ENCODE measurements at regions not wholly inside any gene's neighbourhood (a gene's known extent, or its start where the extent isn't known, plus 50 kb on each side); places are given as distances from the start of the nearest gene placed in this dataset.

GRCh38 chr6:126529637-126530362 is 189.9 kb downstream of the CENPW start:
- Histone ChIP-seq H2BK12ac (ENCODE audit: low read length) (peak overlapping the region; percentile 22), H4K91ac (ENCODE audit: low read depth, low read length, poor library complexity) (no peak overlapping the region), H2BK5ac (ENCODE audit: low read length) (no peak overlapping the region), H3K18ac (ENCODE audit: low read length) (no peak overlapping the region), H3K79me1 (ENCODE audit: low read depth, low read length) (no peaks in the 10 kb centered on the region), H3K4me1 (ENCODE audit: control insufficient read depth in 2 of 2, insufficient read depth in 1 of 2, low read depth in 1 of 2, low read length in 2 of 2) (peaks cover 4 to 8% of the 10 kb centered on the region in 2 donors), H3K23ac (ENCODE audit: low read depth, low read length, poor library complexity) (no peak overlapping the region), H3K4me3 (ENCODE audit: low read length in 2 of 2) (no peak overlapping the region), H3K27ac (replicated peaks; ENCODE audit: low read length) (no peak overlapping the region), H3K4ac (ENCODE audit: low read length) (no peak overlapping the region), H2BK15ac (ENCODE audit: low read length) (no peak overlapping the region), H2BK120ac (ENCODE audit: low read depth, low read length) (no peak overlapping the region), H3K4me2 (ENCODE audit: insufficient read depth, low read length, poor library complexity, severe bottlenecking) (no peak overlapping the region), H3K27me3 (ENCODE audit: control insufficient read depth in 3 of 3, insufficient read depth in 3 of 3, low read depth in 1 of 3, low read length in 3 of 3) (no peaks in the 10 kb centered on the region), H3K14ac (ENCODE audit: low read length) (no peak overlapping the region), H3K9me3 (replicated peaks in 1 of 2; ENCODE audit: control insufficient read depth in 2 of 2, insufficient read depth in 1 of 2, low read depth in 1 of 2, low read length in 2 of 2) (no peaks in the 10 kb centered on the region), H3K9ac (ENCODE audit: low read depth, low read length, poor library complexity) (no peak overlapping the region), H2AK5ac (ENCODE audit: low read depth, low read length) (no peak overlapping the region), H2AFZ (ENCODE audit: low read length) (no peak overlapping the region), H3K36me3 (replicated peaks in 1 of 2; ENCODE audit: control insufficient read depth in 2 of 2, insufficient read depth in 2 of 2, low read length in 2 of 2) (no peaks in the 10 kb centered on the region), H4K8ac (ENCODE audit: low read depth, low read length) (no peak overlapping the region)
- DNase-seq (ENCODE audit: low spot score) = no peak
- no CpG with 5 or more reads among the region's 2 CpGs for WGBS, 2 donors (ENCODE audit: extremely low coverage in 2 of 2, insufficient read length in 2 of 2, insufficient replicate concordance in 1 of 2)

DNA sequence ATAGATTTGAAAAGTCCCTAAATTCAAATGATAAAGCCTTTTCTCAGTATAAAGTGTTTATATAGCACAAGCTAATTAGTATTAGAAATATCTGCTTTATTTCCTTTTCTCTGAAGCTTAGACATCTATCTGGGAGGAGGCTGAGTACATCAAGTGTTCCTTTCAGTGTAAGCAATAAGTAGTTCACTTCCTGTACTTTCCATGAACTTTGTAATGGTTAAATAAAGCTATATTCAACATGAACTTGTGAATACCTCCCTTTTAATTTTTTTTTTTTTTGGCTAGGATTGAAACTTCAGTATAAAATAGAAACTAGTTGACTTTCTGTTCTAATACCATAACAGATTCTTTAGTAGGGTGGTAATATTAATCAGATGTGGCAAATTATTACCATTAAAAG is 190.9 kb downstream of the CENPW start:
- Histone ChIP-seq H3K36me3 (replicated peaks in 1 of 2; ENCODE audit: control insufficient read depth in 2 of 2, insufficient read depth in 2 of 2, low read length in 2 of 2) (no peaks in the 10 kb centered on the region), H3K4ac (ENCODE audit: low read length) (no peak overlapping the region), H2BK5ac (ENCODE audit: low read length) (no peak overlapping the region), H2BK15ac (ENCODE audit: low read length) (no peak overlapping the region), H2AK5ac (ENCODE audit: low read depth, low read length) (no peak overlapping the region), H3K4me3 (ENCODE audit: low read length in 2 of 2) (no peak overlapping the region), H4K8ac (ENCODE audit: low read depth, low read length) (no peak overlapping the region), H4K91ac (ENCODE audit: low read depth, low read length, poor library complexity) (no peak overlapping the region), H3K27ac (replicated peaks; ENCODE audit: low read length) (no peak overlapping the region), H2BK120ac (ENCODE audit: low read depth, low read length) (no peak overlapping the region), H3K27me3 (ENCODE audit: control insufficient read depth in 3 of 3, insufficient read depth in 3 of 3, low read depth in 1 of 3, low read length in 3 of 3) (no peaks in the 10 kb centered on the region), H3K9me3 (replicated peaks in 1 of 2; ENCODE audit: control insufficient read depth in 2 of 2, insufficient read depth in 1 of 2, low read depth in 1 of 2, low read length in 2 of 2) (no peaks in the 10 kb centered on the region), H3K14ac (ENCODE audit: low read length) (no peak overlapping the region), H2BK12ac (ENCODE audit: low read length) (no peak overlapping the region), H3K4me1 (ENCODE audit: control insufficient read depth in 2 of 2, insufficient read depth in 1 of 2, low read depth in 1 of 2, low read length in 2 of 2) (peaks cover 4 to 8% of the 10 kb centered on the region in 2 donors), H3K9ac (ENCODE audit: low read depth, low read length, poor library complexity) (no peak overlapping the region), H2AFZ (ENCODE audit: low read length) (no peak overlapping the region), H3K4me2 (ENCODE audit: insufficient read depth, low read length, poor library complexity, severe bottlenecking) (no peak overlapping the region), H3K79me1 (ENCODE audit: low read depth, low read length) (no peaks in the 10 kb centered on the region), H3K18ac (ENCODE audit: low read length) (no peak overlapping the region), H3K23ac (ENCODE audit: low read depth, low read length, poor library complexity) (no peak overlapping the region)
- DNase-seq (ENCODE audit: low spot score) = no peak

- no peaks in the 10 kb centered on the region for H3K27me3 ChIP-seq (ENCODE audit: control insufficient read depth in 3 of 3, insufficient read depth in 3 of 3, low read depth in 1 of 3, low read length in 3 of 3)
- H3K4me2 ChIP-seq (ENCODE audit: insufficient read depth, low read length, poor library complexity, severe bottlenecking) = no peak overlapping the region
- no peak overlapping the region for H2AK5ac ChIP-seq (ENCODE audit: low read depth, low read length)
- no peak overlapping the region for H3K23ac ChIP-seq (ENCODE audit: low read depth, low read length, poor library complexity)
- H3K36me3 ChIP-seq (replicated peaks in 1 of 2; ENCODE audit: control insufficient read depth in 2 of 2, insufficient read depth in 2 of 2, low read length in 2 of 2) = no peaks in the 10 kb centered on the region
- H3K79me1 ChIP-seq (ENCODE audit: low read depth, low read length) = no peaks in the 10 kb centered on the region
- no peak overlapping the region for H2AFZ ChIP-seq (ENCODE audit: low read length)
- H2BK120ac ChIP-seq (ENCODE audit: low read depth, low read length) = no peak overlapping the region
- H3K9ac ChIP-seq (ENCODE audit: low read depth, low read length, poor library complexity) = no peak overlapping the region
- H3K18ac ChIP-seq (ENCODE audit: low read length) = no peak overlapping the region
- H2BK15ac ChIP-seq (ENCODE audit: low read length) = no peak overlapping the region
- H2BK12ac ChIP-seq (ENCODE audit: low read length) = no peak overlapping the region
- H4K8ac ChIP-seq (ENCODE audit: low read depth, low read length) = no peak overlapping the region
- no peaks in the 10 kb centered on the region for H3K9me3 ChIP-seq (replicated peaks in 1 of 2; ENCODE audit: control insufficient read depth in 2 of 2, insufficient read depth in 1 of 2, low read depth in 1 of 2, low read length in 2 of 2)
- DNase-seq (ENCODE audit: low spot score) = no peak
- no peak overlapping the region for H3K4ac ChIP-seq (ENCODE audit: low read length)
- no peak overlapping the region for H3K27ac ChIP-seq (replicated peaks; ENCODE audit: low read length)
- H3K4me1 ChIP-seq (ENCODE audit: control insufficient read depth in 2 of 2, insufficient read depth in 1 of 2, low read depth in 1 of 2, low read length in 2 of 2) = peaks cover 4 to 6% of the 10 kb centered on the region in 2 donors
- no peak overlapping the region for H3K14ac ChIP-seq (ENCODE audit: low read length)
- no peak overlapping the region for H2BK5ac ChIP-seq (ENCODE audit: low read length)
- H4K91ac ChIP-seq (ENCODE audit: low read depth, low read length, poor library complexity) = no peak overlapping the region
- H3K4me3 ChIP-seq (ENCODE audit: low read length in 2 of 2) = no peak overlapping the region
Measured at GRCh38 chr6:126531286-126531685, 191.4 kb downstream of the CENPW start.

DNA sequence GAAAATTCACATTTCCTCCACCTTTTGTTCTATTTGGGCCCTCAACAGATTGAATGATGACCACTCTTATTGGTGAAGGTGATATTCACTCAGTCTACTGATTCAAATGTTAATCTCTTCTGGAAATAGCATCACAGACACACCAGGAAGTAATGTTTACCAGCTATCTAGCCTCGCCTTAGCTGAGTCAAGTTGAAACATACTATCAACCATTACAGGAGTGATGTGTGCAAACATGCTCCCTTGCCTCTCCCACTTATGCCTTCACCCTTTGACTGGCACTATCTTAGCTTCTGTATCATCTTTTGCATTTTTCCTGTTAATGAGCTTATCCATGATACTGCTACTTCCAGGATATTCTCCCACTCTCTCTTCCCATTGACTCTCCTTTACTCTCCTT is 191.9 kb downstream of the CENPW start:
- H3K9ac ChIP-seq (ENCODE audit: low read depth, low read length, poor library complexity) = no peak overlapping the region
- no peaks in the 10 kb centered on the region for H3K36me3 ChIP-seq (replicated peaks in 1 of 2; ENCODE audit: control insufficient read depth in 2 of 2, insufficient read depth in 2 of 2, low read length in 2 of 2)
- H3K9me3 ChIP-seq (replicated peaks in 1 of 2; ENCODE audit: control insufficient read depth in 2 of 2, insufficient read depth in 1 of 2, low read depth in 1 of 2, low read length in 2 of 2) = no peaks in the 10 kb centered on the region
- no peak overlapping the region for H4K8ac ChIP-seq (ENCODE audit: low read depth, low read length)
- no peak overlapping the region for H3K4ac ChIP-seq (ENCODE audit: low read length)
- no peak overlapping the region for H2BK15ac ChIP-seq (ENCODE audit: low read length)
- no CpG with 5 or more reads among the region's 1 CpG for WGBS, 2 donors (ENCODE audit: extremely low coverage in 2 of 2, insufficient read length in 2 of 2, insufficient replicate concordance in 1 of 2)
- H3K27me3 ChIP-seq (ENCODE audit: control insufficient read depth in 3 of 3, insufficient read depth in 3 of 3, low read depth in 1 of 3, low read length in 3 of 3) = no peaks in the 10 kb centered on the region
- H2BK5ac ChIP-seq (ENCODE audit: low read length) = no peak overlapping the region
- H2BK120ac ChIP-seq (ENCODE audit: low read depth, low read length) = no peak overlapping the region
- H3K27ac ChIP-seq (replicated peaks; ENCODE audit: low read length) = no peak overlapping the region
- no peak overlapping the region for H3K23ac ChIP-seq (ENCODE audit: low read depth, low read length, poor library complexity)
- H3K4me1 ChIP-seq (ENCODE audit: control insufficient read depth in 2 of 2, insufficient read depth in 1 of 2, low read depth in 1 of 2, low read length in 2 of 2) = peaks cover 3 to 4% of the 10 kb centered on the region in 2 donors
- H2BK12ac ChIP-seq (ENCODE audit: low read length) = no peak overlapping the region
- H3K4me2 ChIP-seq (ENCODE audit: insufficient read depth, low read length, poor library complexity, severe bottlenecking) = no peak overlapping the region
- no peak overlapping the region for H3K14ac ChIP-seq (ENCODE audit: low read length)
- no peak overlapping the region for H3K18ac ChIP-seq (ENCODE audit: low read length)
- H2AFZ ChIP-seq (ENCODE audit: low read length) = no peak overlapping the region
- H3K79me1 ChIP-seq (ENCODE audit: low read depth, low read length) = no peaks in the 10 kb centered on the region
- H3K4me3 ChIP-seq (ENCODE audit: low read length in 2 of 2) = no peak overlapping the region
- no peak overlapping the region for H4K91ac ChIP-seq (ENCODE audit: low read depth, low read length, poor library complexity)
- no peak for DNase-seq (ENCODE audit: low spot score)
- no peak overlapping the region for H2AK5ac ChIP-seq (ENCODE audit: low read depth, low read length)

Data from neuronal stem cell (in vitro differentiated cells).